HEK293T (cell line): ENCODE measurements at regions not wholly inside any gene's neighbourhood (a gene's known extent, or its start where the extent isn't known, plus 50 kb on each side); places are given as distances from the start of the nearest gene placed in this dataset.

Experiments
- CTCF ChIA-PET: fragments of 350-600 bp; formaldehyde crosslinking; extraction: SDS; loops from one replicate; lab custom pipeline; 2021; ENCODE audit warnings: antibody characterized with exemption, inconsistent platforms; lab: Yijun Ruan, JAX
- POLR2A ChIA-PET: fragments of 350-600 bp; formaldehyde crosslinking; extraction: SDS; loops from one replicate; lab custom pipeline; 2020; ENCODE audit warnings: antibody characterized with exemption, inconsistent platforms; lab: Yijun Ruan, JAX
- DNase-seq: peaks from one replicate; pipeline ENCODE4 v3.0.0; 2012; ENCODE audit warnings: mixed read lengths; ENCODE audit errors: extremely low spot score
- ARNT ChIP-seq: fragments of 450-650 bp; IDR thresholded peaks from 2 replicates; pipeline ENCODE4 v1.6.1; 2017; ENCODE audit warnings: mild to moderate bottlenecking
- BHLHE40 ChIP-seq: fragments of 450-650 bp; IDR thresholded peaks from 2 replicates; pipeline ENCODE4 v1.6.1; 2016; ENCODE audit warnings: mild to moderate bottlenecking, moderate library complexity, borderline replicate concordance
- CTBP1 ChIP-seq: fragments of 450-650 bp; IDR thresholded peaks from 2 replicates; pipeline ENCODE4 v1.6.1; 2016; ENCODE audit warnings: borderline replicate concordance
- ELF4 ChIP-seq: fragments of 450-650 bp; IDR thresholded peaks from 2 replicates; pipeline ENCODE4 v1.6.1; 2017; ENCODE audit warnings: antibody characterized with exemption
- FOXA1 ChIP-seq: fragments of 450-650 bp; IDR thresholded peaks from 2 replicates; pipeline ENCODE4 v1.6.1; 2016; ENCODE audit warnings: mild to moderate bottlenecking
- FOXK2 ChIP-seq: fragments of 450-650 bp; IDR thresholded peaks from 2 replicates; pipeline ENCODE4 v1.6.1; 2016; ENCODE audit warnings: mild to moderate bottlenecking
- FOXM1 ChIP-seq: fragments of 450-650 bp; IDR thresholded peaks from 2 replicates; pipeline ENCODE4 v1.6.1; 2017; ENCODE audit warnings: mild to moderate bottlenecking, borderline replicate concordance
- HDGF ChIP-seq: fragments of 450-650 bp; IDR thresholded peaks from 2 replicates; pipeline ENCODE4 v1.6.1; 2017; ENCODE audit warnings: antibody characterized with exemption, borderline replicate concordance
- L3MBTL2 ChIP-seq: fragments of 450-650 bp; conservative IDR thresholded peaks from 2 replicates; pipeline ENCODE4 v1.6.1; 2016; ENCODE audit warnings: mild to moderate bottlenecking
- LEF1 ChIP-seq: fragments of 450-650 bp; IDR thresholded peaks from 2 replicates; pipeline ENCODE4 v1.6.1; 2017; ENCODE audit warnings: mild to moderate bottlenecking, borderline replicate concordance
- NFRKB ChIP-seq: fragments of 450-650 bp; IDR thresholded peaks from 2 replicates; pipeline ENCODE4 v1.6.1; 2016; ENCODE audit warnings: mild to moderate bottlenecking, moderate library complexity
- SP1 ChIP-seq: fragments of 450-650 bp; IDR thresholded peaks from 2 replicates; pipeline ENCODE4 v1.6.1; 2017
- SUZ12 ChIP-seq: fragments of 450-650 bp; IDR thresholded peaks from 2 replicates; pipeline ENCODE4 v1.6.1; 2016; ENCODE audit warnings: mild to moderate bottlenecking
- TARDBP ChIP-seq: fragments of 450-650 bp; IDR thresholded peaks from 2 replicates; pipeline ENCODE4 v1.6.1; 2016
- ZNF384 ChIP-seq: fragments of 450-650 bp; IDR thresholded peaks from 2 replicates; pipeline ENCODE4 v1.6.1; 2016
- TF ChIP-seq, protein P1 (sequence below): fragments of 450-650 bp; IDR thresholded peaks from 2 replicates; pipeline ENCODE4 v1.6.1; 2016

DNA sequence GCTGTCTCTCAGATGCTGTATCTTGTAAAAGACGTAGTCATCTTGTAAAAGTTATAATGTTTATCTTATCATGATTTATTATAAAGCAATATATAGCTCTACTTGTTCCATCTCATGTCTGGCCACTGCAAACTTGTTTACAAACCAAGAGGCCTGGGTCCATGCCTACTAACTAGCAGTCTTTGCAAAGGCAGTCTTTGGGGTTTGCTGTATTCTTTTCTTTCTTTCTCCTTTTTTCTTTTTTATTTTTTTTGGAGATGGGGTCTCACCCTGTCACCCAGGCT is 272.6 kb downstream of the GATA3 start:
- TF ChIP-seq, protein P1, sequence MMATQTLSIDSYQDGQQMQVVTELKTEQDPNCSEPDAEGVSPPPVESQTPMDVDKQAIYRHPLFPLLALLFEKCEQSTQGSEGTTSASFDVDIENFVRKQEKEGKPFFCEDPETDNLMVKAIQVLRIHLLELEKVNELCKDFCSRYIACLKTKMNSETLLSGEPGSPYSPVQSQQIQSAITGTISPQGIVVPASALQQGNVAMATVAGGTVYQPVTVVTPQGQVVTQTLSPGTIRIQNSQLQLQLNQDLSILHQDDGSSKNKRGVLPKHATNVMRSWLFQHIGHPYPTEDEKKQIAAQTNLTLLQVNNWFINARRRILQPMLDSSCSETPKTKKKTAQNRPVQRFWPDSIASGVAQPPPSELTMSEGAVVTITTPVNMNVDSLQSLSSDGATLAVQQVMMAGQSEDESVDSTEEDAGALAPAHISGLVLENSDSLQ: peak; percentile 54
- TF ChIP-seq TARDBP: no peak
- ChIA-PET POLR2A (interaction anchor here (0.9 kb wide), 1 partner anchor 24 kb away, joined by 3 read pairs; no protein-coding TSS in a partner anchor), CTCF (no interaction called here)
- no peak for DNase-seq

DNA sequence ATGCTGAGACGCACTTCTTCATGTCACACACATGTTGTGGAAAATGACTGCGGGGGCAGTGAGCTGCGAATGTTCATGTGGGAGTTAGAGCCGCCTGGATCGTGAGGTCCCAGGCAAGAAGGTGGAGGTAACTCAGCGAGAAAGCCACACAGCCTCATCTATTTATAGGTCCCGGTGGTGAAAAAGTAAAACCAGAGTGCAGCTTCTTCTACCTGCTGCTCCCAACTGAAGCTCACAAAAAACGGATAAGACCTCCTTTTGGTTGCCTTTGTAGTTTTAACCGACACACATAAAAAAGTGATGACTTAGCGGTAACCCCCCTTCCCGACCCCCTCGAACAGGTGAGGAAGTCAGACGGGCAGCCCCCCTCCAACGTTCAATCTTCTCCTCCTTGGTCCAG is 276.9 kb downstream of the GATA3 start:
- POLR2A ChIA-PET: interaction anchor here (0.7 kb wide), 1 partner anchor 674 kb away, joined by 3 read pairs; no protein-coding TSS in a partner anchor
- DNase-seq: no peak
- CTCF ChIA-PET: no interaction called here
- no peak for TF ChIP-seq ARNT
- TF ChIP-seq, protein P1: no peak
- no peak for TF ChIP-seq SP1
- TF ChIP-seq BHLHE40: no peak
- no peak for TF ChIP-seq ELF4
- no peak for TF ChIP-seq HDGF
- TF ChIP-seq LEF1: no peak
- TF ChIP-seq FOXM1: no peak
- no peak for TF ChIP-seq FOXA1
- TF ChIP-seq TARDBP: no peak
- TF ChIP-seq ZNF384: no peak
- no peak for TF ChIP-seq L3MBTL2
- TF ChIP-seq CTBP1: no peak
- TF ChIP-seq FOXK2: no peak
- no peak for TF ChIP-seq SUZ12
- TF ChIP-seq NFRKB: no peak

DNA sequence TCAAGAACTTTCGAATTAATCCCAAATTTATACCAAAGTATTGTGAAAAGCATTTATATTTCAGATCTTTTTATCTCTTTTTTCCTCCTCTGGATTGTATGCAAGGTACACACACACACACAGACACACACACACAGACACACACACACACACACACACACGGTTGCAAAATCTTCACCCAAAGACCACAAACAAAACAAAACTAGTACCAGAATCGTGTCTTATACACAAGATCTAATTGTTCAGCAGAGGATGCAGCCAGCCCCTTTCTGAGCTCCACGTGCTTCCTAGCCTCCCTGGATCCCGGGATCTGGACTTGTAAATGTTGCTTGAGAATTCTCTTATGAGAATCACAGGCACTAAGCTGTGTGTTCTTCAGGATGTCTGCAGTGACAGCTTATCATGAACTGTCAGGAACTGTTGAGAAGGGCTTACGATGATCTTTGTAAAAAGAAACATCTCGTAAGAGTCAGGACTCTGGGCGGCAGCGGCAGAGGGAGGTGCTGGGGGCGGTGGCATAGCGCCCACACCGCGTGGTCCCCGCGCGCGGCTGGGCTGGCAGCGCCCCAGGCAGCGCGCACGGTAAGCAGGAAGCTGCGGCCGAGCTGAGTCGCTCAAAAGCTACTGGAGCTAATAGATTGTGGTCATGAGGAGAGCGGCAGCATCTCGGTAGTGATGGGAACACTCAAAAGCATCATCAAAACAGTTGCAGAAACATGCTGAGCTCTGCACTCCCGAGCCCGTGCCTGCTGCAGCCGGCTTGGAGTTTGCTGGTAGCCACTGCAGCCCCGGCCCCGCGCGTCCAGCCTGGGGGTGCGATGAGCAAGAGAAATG is 277.6 kb downstream of the GATA3 start:
- TF ChIP-seq NFRKB (no peak), L3MBTL2 (peak; percentile 69; the same call in 1 of the 2 replicates)
- ChIA-PET POLR2A (no interaction called here), CTCF (interaction anchor here (0.6 to 0.8 kb wide), 3 partner anchors 8 to 675 kb away, joined by 3 to 5 read pairs (median 3); no protein-coding TSS in a partner anchor)
- peak; percentile 53 for DNase-seq

DNA sequence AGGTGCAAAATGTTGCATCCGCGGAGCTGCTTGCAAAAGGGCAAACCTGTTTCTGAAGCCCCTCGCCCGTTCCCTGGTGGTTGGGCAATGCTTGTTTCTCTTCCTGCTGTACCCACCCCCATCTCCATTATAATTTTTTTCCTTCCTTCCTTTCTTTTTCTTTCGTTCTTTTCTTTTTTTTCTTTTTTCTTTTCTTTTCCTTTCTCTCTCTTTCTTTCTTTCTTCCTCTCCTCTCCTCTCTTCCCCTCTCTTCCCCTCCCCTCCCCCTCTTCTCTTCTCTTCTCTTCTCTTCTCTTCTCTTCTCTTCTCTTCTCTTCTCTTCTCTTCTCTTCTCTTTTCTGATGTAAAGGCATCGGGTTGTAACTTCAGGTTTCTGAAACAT is 278.2 kb downstream of the GATA3 start:
- DNase-seq: no peak
- TF ChIP-seq L3MBTL2 (no peak), HDGF (no peak), NFRKB (no peak), FOXK2 (no peak), FOXA1 (no peak), ZNF384 (no peak), FOXM1 (no peak), TARDBP (no peak), ARNT (no peak), CTBP1 (no peak), SUZ12 (no peak), LEF1 (no peak), BHLHE40 (no peak), SP1 (no peak)
- TF ChIP-seq, protein P1: no peak
- ChIA-PET CTCF (no interaction called here), POLR2A (no interaction called here)

DNA sequence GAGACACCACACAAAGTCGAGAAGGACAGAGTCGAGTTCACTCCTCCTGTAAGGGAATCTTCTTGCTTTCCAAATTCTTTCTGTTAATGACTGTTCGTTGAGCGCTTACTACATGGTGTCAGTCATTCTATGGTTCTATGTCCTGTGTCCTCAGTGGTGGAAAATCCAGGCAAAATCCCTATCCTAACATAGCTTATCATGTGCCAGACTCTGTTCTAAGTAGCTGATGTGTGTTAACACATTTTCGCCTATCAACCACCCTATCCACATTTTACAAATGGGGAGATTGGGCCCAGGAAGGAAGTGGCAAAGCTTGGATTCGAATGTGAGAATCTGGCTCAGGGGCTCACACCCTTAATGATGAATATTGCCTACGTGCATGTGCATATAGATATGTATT is 280.1 kb downstream of the GATA3 start:
- POLR2A ChIA-PET: no interaction called here
- TF ChIP-seq ARNT (no peak), CTBP1 (no peak), L3MBTL2 (no peak), FOXM1 (no peak), TARDBP (no peak), SUZ12 (no peak), NFRKB (no peak), SP1 (no peak), FOXA1 (no peak), LEF1 (no peak), HDGF (no peak), ELF4 (no peak), ZNF384 (no peak)
- TF ChIP-seq, protein P1: no peak
- DNase-seq: no peak
- CTCF ChIA-PET: no interaction called here
